Activated B cell treated with CpG ODN at 0.5 μM for 24 hours (primary cell): ENCODE measurements at regions not wholly inside any gene's neighbourhood (a gene's known extent, or its start where the extent isn't known, plus 50 kb on each side); places are given as distances from the start of the nearest gene placed in this dataset.

Experiments
- ATAC-seq: fragments of 200-7000 bp; cut with Tn5 transposase; one replicate; pipeline ENCODE4 v1.10.0; 2021; ENCODE audit warnings: low read depth, mild to moderate bottlenecking, moderate library complexity
- CTCF ChIA-PET: fragments of 350-600 bp; sonication (Branson Sonifier 250); formaldehyde crosslinking; loops from one replicate; lab custom pipeline; 2021; ENCODE audit warnings: antibody characterized with exemption; lab: Charles Lee
- POLR2A ChIA-PET: fragments of 350-600 bp; sonication (Branson Sonifier 250); formaldehyde crosslinking; loops from one replicate; lab custom pipeline; 2021; ENCODE audit warnings: antibody characterized with exemption; lab: Charles Lee
- DNase-seq: peaks from one replicate; pipeline ENCODE4 v3.0.0; 2022
- H3K27ac Mint-ChIP-seq: one replicate; pipeline ENCODE4 v1.8.0; 2020; ENCODE audit warnings: mixed read lengths
- H3K27me3 Mint-ChIP-seq: one replicate; pipeline ENCODE4 v1.8.0; 2021; ENCODE audit warnings: mixed read lengths
- H3K36me3 Mint-ChIP-seq: one replicate; pipeline ENCODE4 v1.8.0; 2021; ENCODE audit warnings: low read depth, mixed read lengths
- H3K4me1 Mint-ChIP-seq: one replicate; pipeline ENCODE4 v1.8.0; 2021; ENCODE audit warnings: mixed read lengths
- H3K4me3 Mint-ChIP-seq: one replicate; pipeline ENCODE4 v1.8.0; 2020; ENCODE audit warnings: mild to moderate bottlenecking, mixed read lengths
- H3K9me3 Mint-ChIP-seq: one replicate; pipeline ENCODE4 v1.8.0; 2020; ENCODE audit warnings: mixed read lengths
- CTCF ChIP-seq: fragments of 200-600 bp; IDR thresholded peaks from one replicate; pipeline ENCODE4 v1.8.0; 2022; ENCODE audit warnings: antibody characterized with exemption, mild to moderate bottlenecking
- intact Hi-C: fragments of 100-400 bp; cut with micrococcal nuclease; formaldehyde crosslinking; loops from one replicate; pipeline ENCODE4 v1.15.1; 2024

DNA sequence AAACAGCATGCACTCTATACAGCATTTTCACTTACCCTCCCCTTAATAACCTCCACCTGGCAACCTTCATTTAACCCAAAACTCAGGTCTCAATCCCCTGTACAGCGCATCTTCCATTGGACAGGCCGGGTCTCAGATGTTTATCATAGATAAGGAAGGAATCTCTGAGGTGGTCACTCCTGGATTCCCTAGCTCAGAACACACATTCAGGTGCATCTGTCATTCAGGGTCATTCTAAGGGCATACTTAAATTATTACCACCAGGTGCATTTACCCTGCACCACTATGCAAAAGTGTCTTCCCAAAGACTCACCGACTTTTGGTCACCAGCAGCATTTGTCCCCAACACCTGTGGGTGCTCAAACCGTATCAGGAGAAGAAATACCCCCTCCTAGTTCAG, 144.2 kb downstream of the RELL1 start:
- Mint-ChIP-seq H3K4me3 (no peak overlapping the region), H3K36me3 (no peaks in the 10 kb centered on the region), H3K27me3 (peaks cover 4% of the 10 kb centered on the region), H3K9me3 (peaks cover 6% of the 10 kb centered on the region), H3K4me1 (no peaks in the 10 kb centered on the region), H3K27ac (no peak overlapping the region)
- no peak for TF ChIP-seq CTCF
- ATAC-seq (no peak), DNase-seq (no peak)
- CTCF ChIA-PET: no interaction called here
- intact Hi-C loops: no loop called here
- POLR2A ChIA-PET: no interaction called here

- Mint-ChIP-seq H3K36me3 (no peaks in the 10 kb centered on the region), H3K9me3 (peaks cover 2% of the 10 kb centered on the region), H3K4me1 (no peaks in the 10 kb centered on the region), H3K27ac (no peak overlapping the region), H3K27me3 (peaks cover 4% of the 10 kb centered on the region), H3K4me3 (no peak overlapping the region)
- DNase-seq: no peak
- CTCF ChIA-PET: interaction anchor here (0.6 kb wide), 1 partner anchor 1106 kb away, joined by 3 read pairs; no protein-coding TSS in a partner anchor
- intact Hi-C loops: no loop called here
- ATAC-seq: no peak
- POLR2A ChIA-PET: no interaction called here
- no peak for TF ChIP-seq CTCF
Measured at GRCh38 chr4:37540486-37540885, 145.7 kb downstream of the RELL1 start.

DNA sequence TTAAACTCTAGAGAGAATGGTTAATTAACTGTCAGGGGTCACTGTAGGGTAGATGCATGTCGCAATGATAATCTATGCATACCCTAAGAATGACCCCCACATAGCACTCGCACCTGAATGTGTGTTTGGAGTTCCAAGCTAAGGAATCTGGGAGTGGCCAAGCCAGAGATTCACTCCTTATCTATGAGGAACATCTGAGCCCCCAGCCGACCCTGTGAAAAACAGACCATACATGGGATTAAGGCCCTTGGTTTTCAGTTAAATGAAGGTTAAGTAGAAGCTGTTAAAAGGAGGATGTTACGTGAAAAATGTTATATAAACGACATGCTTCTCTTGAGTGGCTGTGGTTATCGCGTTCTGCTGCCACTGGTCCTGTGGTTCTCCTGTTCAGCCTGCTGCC, 147.2 kb downstream of the RELL1 start:
- ChIA-PET CTCF (no interaction called here), POLR2A (no interaction called here)
- no peak for TF ChIP-seq CTCF
- DNase-seq: no peak
- peaks cover 2% of the 10 kb centered on the region for H3K27me3 Mint-ChIP-seq
- H3K9me3 Mint-ChIP-seq: no peaks in the 10 kb centered on the region
- no peak for ATAC-seq
- H3K4me3 Mint-ChIP-seq: no peak overlapping the region
- no peaks in the 10 kb centered on the region for H3K4me1 Mint-ChIP-seq
- intact Hi-C loops: no loop called here
- H3K36me3 Mint-ChIP-seq: no peaks in the 10 kb centered on the region
- H3K27ac Mint-ChIP-seq: no peak overlapping the region

DNA sequence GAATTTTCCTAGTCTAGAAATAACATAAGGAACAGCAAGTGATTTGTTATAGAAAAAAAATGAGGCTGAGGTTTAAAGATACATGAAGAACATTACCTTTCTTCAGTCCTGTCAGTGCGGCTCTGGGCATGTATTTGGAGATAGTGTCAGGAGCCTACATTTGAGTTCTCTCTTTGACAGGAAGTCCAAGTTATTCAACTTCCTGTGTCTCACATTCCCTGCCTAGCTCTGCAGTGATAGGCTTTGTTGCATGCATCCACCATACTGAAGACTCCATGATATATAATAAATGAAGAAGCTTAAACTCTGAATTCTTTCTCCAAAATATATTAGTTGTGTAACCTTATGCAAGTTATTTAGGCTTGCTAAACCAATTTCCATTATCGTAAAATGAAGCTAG, 148.7 kb downstream of the RELL1 start:
- no peak overlapping the region for H3K27ac Mint-ChIP-seq
- H3K9me3 Mint-ChIP-seq: no peaks in the 10 kb centered on the region

GRCh38 chr4:37535872-37536271, 150.3 kb downstream of the RELL1 start:
- Mint-ChIP-seq H3K4me3 (no peak overlapping the region), H3K9me3 (no peaks in the 10 kb centered on the region)
- POLR2A ChIA-PET: no interaction called here

More for the DNA sequence above, 148.7 kb downstream of the RELL1 start:
- Mint-ChIP-seq H3K4me1 (no peaks in the 10 kb centered on the region), H3K4me3 (no peak overlapping the region), H3K36me3 (no peaks in the 10 kb centered on the region), H3K27me3 (no peaks in the 10 kb centered on the region)
- POLR2A ChIA-PET: no interaction called here
- no peak for TF ChIP-seq CTCF
- DNase-seq (no peak), ATAC-seq (no peak)
- CTCF ChIA-PET: no interaction called here
- intact Hi-C loops: no loop called here

More at GRCh38 chr4:37535872-37536271, 150.3 kb downstream of the RELL1 start:
- Mint-ChIP-seq H3K27ac (no peak overlapping the region), H3K4me1 (no peaks in the 10 kb centered on the region), H3K36me3 (no peaks in the 10 kb centered on the region), H3K27me3 (peaks cover 4% of the 10 kb centered on the region)
- no peak for TF ChIP-seq CTCF
- no peak for ATAC-seq
- intact Hi-C loops: no loop called here
- CTCF ChIA-PET: no interaction called here
- DNase-seq: no peak
